Neutrophil (primary cell): ENCODE measurements at regions not wholly inside any gene's neighbourhood (a gene's known extent, or its start where the extent isn't known, plus 50 kb on each side); places are given as distances from the start of the nearest gene placed in this dataset.

Experiments
- H3K27ac ChIP-seq: fragments of 200-600 bp; sonication (generic); 2 replicates; pipeline ENCODE4 v1.5.1; 2016; ENCODE audit warnings: mild to moderate bottlenecking, moderate library complexity
- H3K27me3 ChIP-seq: fragments of 200-600 bp; sonication (generic); 2 replicates; pipeline ENCODE4 v1.6.0; 2016; ENCODE audit warnings: mild to moderate bottlenecking
- H3K36me3 ChIP-seq: fragments of 200-600 bp; sonication (generic); 2 replicates; pipeline ENCODE4 v1.5.1; 2017
- H3K4me1 ChIP-seq, 2 experiments: fragments of 200-600 bp in 1 of 2; sonication (generic) in 1 of 2; 1 replicate in 1 of 2; 2 replicates in 1 of 2; pipeline versions ENCODE4 v1.5.1 to v1.6.1; 2013 to 2016; ENCODE audit warnings: low read depth in 1 of 2, low read length in 1 of 2, mild to moderate bottlenecking in 1 of 2, moderate library complexity in 1 of 2; ENCODE audit not compliant: control insufficient read depth in 1 of 2, insufficient read depth in 1 of 2
- H3K4me3 ChIP-seq, 2 experiments: fragments of 200-600 bp in 1 of 2; sonication (generic) in 1 of 2; 1 replicate in 1 of 2; 2 replicates in 1 of 2; pipeline ENCODE4 v1.5.1; 2013 to 2016; ENCODE audit warnings: low read depth in 1 of 2, low read length in 1 of 2, mild to moderate bottlenecking in 1 of 2, moderate library complexity in 1 of 2
- H3K9me3 ChIP-seq: fragments of 200-600 bp; sonication (generic); 2 replicates; pipeline ENCODE4 v1.5.1; 2016
- CTCF ChIP-seq: fragments of 200-600 bp; sonication (generic); IDR thresholded peaks from 2 replicates; pipeline ENCODE4 v1.5.1; 2016; ENCODE audit warnings: antibody characterized with exemption

GRCh38 chr5:165004175-165004574, 1498.8 kb downstream of the MAT2B start:
- H3K9me3 ChIP-seq: no peaks in the 10 kb centered on the region
- no peaks in the 10 kb centered on the region for H3K36me3 ChIP-seq
- no peak overlapping the region for H3K4me3 ChIP-seq
- H3K27ac ChIP-seq: no peak overlapping the region
- peaks cover 0 to 4% of the 10 kb centered on the region in 2 experiments for H3K4me1 ChIP-seq
- no peaks in the 10 kb centered on the region for H3K27me3 ChIP-seq
- no peak for TF ChIP-seq CTCF

- no peaks in the 10 kb centered on the region for H3K36me3 ChIP-seq
- TF ChIP-seq CTCF: no peak
- no peaks in the 10 kb centered on the region for H3K9me3 ChIP-seq
- H3K4me3 ChIP-seq: peak overlapping the region in 1 of 2 experiments; percentile 22
- peak overlapping the region; percentile 77 for H3K27ac ChIP-seq
- no peaks in the 10 kb centered on the region for H3K27me3 ChIP-seq
- H3K4me1 ChIP-seq: peaks cover 24 to 29% of the 10 kb centered on the region in 2 experiments
Observed at GRCh38 chr5:165014439-165014838, 1509.0 kb downstream of the MAT2B start.

GRCh38 chr5:165015126-165015525, 1509.7 kb downstream of the MAT2B start:
- no peak for TF ChIP-seq CTCF
- Histone ChIP-seq H3K9me3 (no peaks in the 10 kb centered on the region), H3K36me3 (no peaks in the 10 kb centered on the region), H3K4me1 (peaks cover 24 to 32% of the 10 kb centered on the region in 2 experiments), H3K4me3 (peak overlapping the region in 1 of 2 experiments; percentile 22), H3K27me3 (no peaks in the 10 kb centered on the region), H3K27ac (peak overlapping the region; percentile 77)

- H3K27me3 ChIP-seq: no peaks in the 10 kb centered on the region
- H3K4me3 ChIP-seq: peak overlapping the region in 1 of 2 experiments; percentile 3
- H3K4me1 ChIP-seq: peaks cover 24 to 34% of the 10 kb centered on the region in 2 experiments
- no peaks in the 10 kb centered on the region for H3K9me3 ChIP-seq
- TF ChIP-seq CTCF: no peak
- H3K27ac ChIP-seq: peak overlapping the region; percentile 77
- H3K36me3 ChIP-seq: no peaks in the 10 kb centered on the region
Observed at GRCh38 chr5:165015547-165015946, 1510.1 kb downstream of the MAT2B start.

GRCh38 chr5:165026971-165027370, 1521.6 kb downstream of the MAT2B start:
- no peaks in the 10 kb centered on the region for H3K36me3 ChIP-seq
- TF ChIP-seq CTCF: no peak
- no peaks in the 10 kb centered on the region for H3K27me3 ChIP-seq
- H3K9me3 ChIP-seq: no peaks in the 10 kb centered on the region
- H3K4me3 ChIP-seq: no peak overlapping the region
- H3K4me1 ChIP-seq: no peaks in the 10 kb centered on the region
- H3K27ac ChIP-seq: no peak overlapping the region

GRCh38 chr5:165028356-165028755, 1522.9 kb downstream of the MAT2B start:
- Histone ChIP-seq H3K4me3 (no peak overlapping the region), H3K9me3 (no peaks in the 10 kb centered on the region)

More at GRCh38 chr5:165028356-165028755, 1522.9 kb downstream of the MAT2B start:
- Histone ChIP-seq H3K27ac (no peak overlapping the region), H3K4me1 (no peaks in the 10 kb centered on the region), H3K27me3 (no peaks in the 10 kb centered on the region), H3K36me3 (no peaks in the 10 kb centered on the region)
- no peak for TF ChIP-seq CTCF
